ENCODE measurements at regions not wholly inside any gene's neighbourhood (a gene's known extent, or its start where the extent isn't known, plus 50 kb on each side); places are given as distances from the start of the nearest gene placed in this dataset.

DNA sequence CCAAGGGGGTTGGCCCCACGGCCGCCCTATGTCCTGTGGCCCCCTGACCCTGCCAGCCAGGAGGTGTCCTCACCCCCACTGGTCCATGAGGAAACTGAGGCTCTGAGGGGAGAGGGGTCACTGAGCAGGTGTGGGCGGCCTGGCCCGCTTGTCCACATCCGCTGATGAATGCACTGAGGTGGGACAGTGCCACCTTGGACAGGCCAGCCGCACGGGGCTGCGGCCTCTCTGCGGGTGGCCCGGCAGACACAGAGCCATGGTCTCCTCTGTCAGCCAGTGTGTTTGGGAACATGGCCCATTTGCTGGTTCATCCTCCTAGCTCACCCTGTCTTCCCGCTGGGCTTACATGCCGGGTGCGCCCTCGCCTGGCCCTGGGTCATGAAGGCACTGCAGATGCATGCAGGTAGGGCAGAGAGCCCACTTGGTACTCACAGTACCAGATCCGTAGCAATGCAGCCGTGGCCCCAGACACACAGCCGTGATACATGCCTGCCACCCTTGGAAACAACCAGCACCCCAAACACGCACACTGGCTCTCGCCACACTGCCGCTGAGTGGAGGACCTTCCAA is 93.9 kb downstream of the ENGASE start:
- no peaks in the 10 kb centered on the region for H3F3A ChIP-seq (ENCODE audit: low read depth)
- no peaks in the 10 kb centered on the region for H3K9me2 ChIP-seq (replicated peaks; ENCODE audit: low read depth, low read length)
- no peaks in the 10 kb centered on the region for H3K36me3 ChIP-seq (ENCODE audit: insufficient read depth, low read length)
- H3K4me2 ChIP-seq (ENCODE audit: low read depth, low read length, poor library complexity, severe bottlenecking), result no peak overlapping the region
- no peaks in the 10 kb centered on the region for H3K79me2 ChIP-seq (ENCODE audit: insufficient read depth, low read length)
- H2AFZ ChIP-seq (ENCODE audit: low read length), result no peak overlapping the region
- no peaks in the 10 kb centered on the region for H3K4me1 ChIP-seq (ENCODE audit: insufficient read depth, low read length, poor library complexity, severe bottlenecking)
- TF ChIP-seq, protein P1, sequence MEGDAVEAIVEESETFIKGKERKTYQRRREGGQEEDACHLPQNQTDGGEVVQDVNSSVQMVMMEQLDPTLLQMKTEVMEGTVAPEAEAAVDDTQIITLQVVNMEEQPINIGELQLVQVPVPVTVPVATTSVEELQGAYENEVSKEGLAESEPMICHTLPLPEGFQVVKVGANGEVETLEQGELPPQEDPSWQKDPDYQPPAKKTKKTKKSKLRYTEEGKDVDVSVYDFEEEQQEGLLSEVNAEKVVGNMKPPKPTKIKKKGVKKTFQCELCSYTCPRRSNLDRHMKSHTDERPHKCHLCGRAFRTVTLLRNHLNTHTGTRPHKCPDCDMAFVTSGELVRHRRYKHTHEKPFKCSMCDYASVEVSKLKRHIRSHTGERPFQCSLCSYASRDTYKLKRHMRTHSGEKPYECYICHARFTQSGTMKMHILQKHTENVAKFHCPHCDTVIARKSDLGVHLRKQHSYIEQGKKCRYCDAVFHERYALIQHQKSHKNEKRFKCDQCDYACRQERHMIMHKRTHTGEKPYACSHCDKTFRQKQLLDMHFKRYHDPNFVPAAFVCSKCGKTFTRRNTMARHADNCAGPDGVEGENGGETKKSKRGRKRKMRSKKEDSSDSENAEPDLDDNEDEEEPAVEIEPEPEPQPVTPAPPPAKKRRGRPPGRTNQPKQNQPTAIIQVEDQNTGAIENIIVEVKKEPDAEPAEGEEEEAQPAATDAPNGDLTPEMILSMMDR (conservative IDR thresholded peaks at IDR 0.05; ENCODE audit: low read length), result no peak
- no peak for TF ChIP-seq EZH2phosphoT487 (IDR thresholded peaks at IDR 0.05; ENCODE audit: borderline replicate concordance)
- no peaks in the 10 kb centered on the region for H3K9me3 ChIP-seq (ENCODE audit: insufficient read depth, low read depth, low read length)
- H4K20me1 ChIP-seq (ENCODE audit: insufficient read depth, low read length, poor library complexity, severe bottlenecking), result no peaks in the 10 kb centered on the region
- no peak overlapping the region for H3K4me3 ChIP-seq (ENCODE audit: low read length, poor library complexity, severe bottlenecking)
- H3K9ac ChIP-seq (ENCODE audit: low read depth, low read length, poor library complexity, severe bottlenecking), result no peak overlapping the region
- no peaks in the 10 kb centered on the region for H3K27me3 ChIP-seq (ENCODE audit: insufficient read depth, low read length, poor library complexity, severe bottlenecking)

DNA sequence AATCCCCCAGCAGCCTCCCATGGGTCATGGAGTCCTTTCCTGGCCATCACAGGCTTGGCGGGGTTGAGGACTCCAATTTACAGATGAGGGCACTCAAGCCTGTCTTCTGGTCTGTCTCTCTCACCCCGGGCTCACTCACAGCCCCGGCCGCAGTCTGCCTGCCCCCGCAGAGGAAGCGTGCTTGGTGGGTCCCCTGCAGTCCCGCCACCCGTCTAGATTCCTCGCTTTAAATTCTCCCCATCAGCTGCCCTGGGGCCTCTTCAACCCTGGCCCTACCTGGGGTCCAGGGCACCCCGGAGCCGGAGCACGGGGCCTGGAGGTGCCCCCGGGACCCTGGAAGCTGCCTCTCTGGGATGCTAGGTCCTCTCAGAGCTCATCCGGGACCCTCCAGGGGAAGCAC is 92.9 kb downstream of the ENGASE start:
- Histone ChIP-seq H4K20me1 (ENCODE audit: insufficient read depth, low read length, poor library complexity, severe bottlenecking) (no peaks in the 10 kb centered on the region), H3K79me2 (ENCODE audit: insufficient read depth, low read length) (no peaks in the 10 kb centered on the region), H3K36me3 (ENCODE audit: insufficient read depth, low read length) (no peaks in the 10 kb centered on the region), H3K9me3 (ENCODE audit: insufficient read depth, low read depth, low read length) (no peaks in the 10 kb centered on the region), H3K9ac (ENCODE audit: low read depth, low read length, poor library complexity, severe bottlenecking) (no peak overlapping the region), H3K27me3 (ENCODE audit: insufficient read depth, low read length, poor library complexity, severe bottlenecking) (no peaks in the 10 kb centered on the region), H3K9me2 (replicated peaks; ENCODE audit: low read depth, low read length) (no peaks in the 10 kb centered on the region), H3K4me3 (ENCODE audit: low read length, poor library complexity, severe bottlenecking) (no peak overlapping the region), H2AFZ (ENCODE audit: low read length) (no peak overlapping the region), H3K4me1 (ENCODE audit: insufficient read depth, low read length, poor library complexity, severe bottlenecking) (no peaks in the 10 kb centered on the region), H3K4me2 (ENCODE audit: low read depth, low read length, poor library complexity, severe bottlenecking) (no peak overlapping the region), H3F3A (ENCODE audit: low read depth) (no peaks in the 10 kb centered on the region)
- TF ChIP-seq, protein P1 (conservative IDR thresholded peaks at IDR 0.05; ENCODE audit: low read length), result no peak
- no peak for TF ChIP-seq EZH2phosphoT487 (IDR thresholded peaks at IDR 0.05; ENCODE audit: borderline replicate concordance)

DNA sequence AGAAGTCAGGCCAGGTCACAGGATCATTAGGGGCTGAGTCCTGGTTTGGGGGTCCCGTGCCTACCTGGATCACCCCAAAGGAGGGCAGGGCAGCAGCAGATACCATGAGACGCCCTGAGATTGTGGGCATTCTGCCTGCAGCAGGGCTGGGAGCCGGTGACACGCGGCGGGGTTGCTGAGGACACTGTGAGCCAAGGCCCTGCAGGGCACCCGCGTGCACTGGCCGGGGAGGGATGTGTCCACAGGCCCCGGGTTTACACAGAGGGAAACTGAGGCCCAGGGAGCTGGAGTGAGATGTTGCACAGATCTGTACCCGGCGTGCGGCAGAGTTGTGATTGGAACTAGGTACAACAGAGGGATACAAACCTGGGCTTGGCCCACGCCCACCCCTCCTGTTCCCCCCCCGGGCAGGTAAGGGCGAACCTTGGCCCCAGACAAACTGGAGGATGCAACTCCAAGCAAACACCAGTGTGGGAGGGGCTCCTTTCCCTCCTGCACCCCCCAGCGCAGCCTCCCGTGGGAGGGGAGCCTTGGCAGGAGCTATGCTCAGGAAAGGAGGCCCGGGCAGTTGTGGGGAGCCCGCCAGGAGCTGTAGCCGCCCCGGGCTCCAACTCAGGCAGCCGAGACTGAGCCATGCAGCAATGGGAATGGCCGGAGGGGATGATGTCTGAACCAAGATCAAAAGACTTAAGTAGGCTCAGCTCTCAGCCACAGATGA is 91.3 kb downstream of the ENGASE start:
- TF ChIP-seq, protein P1 (conservative IDR thresholded peaks at IDR 0.05; ENCODE audit: low read length), result no peak
- TF ChIP-seq EZH2phosphoT487 (IDR thresholded peaks at IDR 0.05; ENCODE audit: borderline replicate concordance), result no peak
- no peaks in the 10 kb centered on the region for H3K36me3 ChIP-seq (ENCODE audit: insufficient read depth, low read length)

More for the DNA sequence above, 91.3 kb downstream of the ENGASE start:
- H3K4me1 ChIP-seq (ENCODE audit: insufficient read depth, low read length, poor library complexity, severe bottlenecking), result no peaks in the 10 kb centered on the region
- H3F3A ChIP-seq (ENCODE audit: low read depth), result no peaks in the 10 kb centered on the region
- no peaks in the 10 kb centered on the region for H3K79me2 ChIP-seq (ENCODE audit: insufficient read depth, low read length)
- H3K9ac ChIP-seq (ENCODE audit: low read depth, low read length, poor library complexity, severe bottlenecking), result no peak overlapping the region
- no peaks in the 10 kb centered on the region for H3K9me2 ChIP-seq (replicated peaks; ENCODE audit: low read depth, low read length)
- no peaks in the 10 kb centered on the region for H4K20me1 ChIP-seq (ENCODE audit: insufficient read depth, low read length, poor library complexity, severe bottlenecking)
- no peaks in the 10 kb centered on the region for H3K9me3 ChIP-seq (ENCODE audit: insufficient read depth, low read depth, low read length)
- H3K4me3 ChIP-seq (ENCODE audit: low read length, poor library complexity, severe bottlenecking), result no peak overlapping the region
- H3K4me2 ChIP-seq (ENCODE audit: low read depth, low read length, poor library complexity, severe bottlenecking), result no peak overlapping the region
- no peak overlapping the region for H2AFZ ChIP-seq (ENCODE audit: low read length)
- H3K27me3 ChIP-seq (ENCODE audit: insufficient read depth, low read length, poor library complexity, severe bottlenecking), result no peaks in the 10 kb centered on the region
